A549 (cell line): ENCODE measurements at regions not wholly inside any gene's neighbourhood (a gene's known extent, or its start where the extent isn't known, plus 50 kb on each side); places are given as distances from the start of the nearest gene placed in this dataset.

Experiments
- MAFK ChIP-seq: fragments of 450-650 bp; IDR thresholded peaks from 2 replicates; pipeline ENCODE4 v1.6.1; 2014; ENCODE audit not compliant: partially characterized antibody
- PHF8 ChIP-seq: fragments of 200-600 bp; sonication (generic); IDR thresholded peaks from 2 replicates; pipeline ENCODE4 v1.6.1; 2016; ENCODE audit warnings: low read depth, mild to moderate bottlenecking, antibody characterized with exemption, moderate library complexity, borderline replicate concordance
- REST ChIP-seq: fragments of 200-600 bp; sonication (generic); IDR thresholded peaks from 2 replicates; pipeline ENCODE4 v1.6.1; 2016; ENCODE audit warnings: antibody characterized with exemption, mild to moderate bottlenecking, moderate library complexity

GRCh38 chr3:159026510-159026909, 224.7 kb downstream of the MFSD1 start:
- TF ChIP-seq PHF8 = no peak
- TF ChIP-seq MAFK = no peak
- TF ChIP-seq REST = no peak
